HCEC 1CT (cell line): ENCODE measurements at regions not wholly inside any gene's neighbourhood (a gene's known extent, or its start where the extent isn't known, plus 50 kb on each side); places are given as distances from the start of the nearest gene placed in this dataset.

Source experiments
- DNase-seq: peaks from one replicate; pipeline ENCODE4 v3.0.0-alpha.2; 2017

DNA sequence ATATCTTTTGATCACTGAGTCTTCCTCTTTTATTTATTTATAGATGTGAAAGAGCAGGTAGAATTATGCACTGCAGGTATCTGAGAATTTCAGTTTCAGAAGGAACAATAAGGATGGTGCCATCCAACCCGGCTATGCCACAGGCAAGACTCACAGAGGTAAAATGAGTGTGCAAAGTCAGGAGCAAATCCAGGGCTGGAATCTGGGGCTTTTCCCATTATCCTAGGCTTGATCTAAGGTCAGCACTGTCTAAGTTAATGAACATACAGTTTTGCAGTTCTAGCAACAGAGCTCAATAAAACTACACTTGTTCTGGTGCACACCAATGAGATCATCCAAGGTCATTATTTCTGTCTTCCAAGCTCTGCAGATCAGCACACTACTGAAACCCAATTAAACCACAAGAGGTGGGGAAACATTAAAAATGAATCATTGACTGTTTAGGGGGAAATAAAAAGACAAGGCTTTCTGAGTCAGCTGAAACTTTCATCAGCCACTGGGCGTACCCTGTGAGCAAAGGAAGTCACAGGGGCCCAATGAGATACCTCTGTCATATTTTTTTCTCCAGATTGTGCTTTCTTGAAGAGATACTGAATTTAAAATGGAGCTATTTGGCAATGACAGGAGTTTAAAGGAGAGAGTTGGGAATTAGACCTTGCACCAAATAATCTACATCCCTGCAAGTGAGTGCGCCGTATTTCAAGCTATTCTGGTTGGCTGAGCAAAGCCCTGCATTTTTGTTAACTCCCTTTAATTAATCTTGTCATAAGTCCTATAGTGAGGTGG lies 662.2 kb upstream of the ZNF608 start:
- DNase-seq = peak; percentile 94

DNA sequence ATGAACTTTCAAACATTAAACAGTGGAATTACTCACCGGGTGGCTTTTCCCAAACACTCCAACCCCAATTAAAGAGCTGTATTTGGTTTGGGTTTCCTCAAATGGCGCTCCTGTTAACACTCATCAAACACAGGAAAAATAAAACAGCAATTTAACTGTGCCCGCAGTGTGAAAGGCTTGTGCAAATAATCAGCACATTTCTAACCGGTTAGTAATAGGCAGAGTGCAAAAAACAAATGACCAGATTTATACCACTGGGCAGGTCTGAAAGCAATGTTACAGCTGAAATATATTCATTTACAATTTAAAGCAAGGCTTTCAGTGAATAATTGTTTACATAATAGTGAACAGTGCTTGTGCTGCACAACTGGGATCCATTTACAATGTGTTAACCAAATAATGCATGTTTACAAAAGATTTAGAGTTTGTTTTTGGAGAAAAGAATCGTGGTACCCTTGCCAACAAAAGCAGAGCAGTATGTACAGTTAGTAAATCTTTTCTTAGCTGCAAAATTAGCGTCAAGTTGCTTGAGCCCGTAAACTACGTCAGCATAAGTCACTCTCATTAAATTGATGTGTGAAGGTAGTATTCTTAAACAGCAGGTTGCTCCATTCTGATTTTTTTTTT lies 662.9 kb upstream of the ZNF608 start:
- peak; percentile 33 for DNase-seq

DNA sequence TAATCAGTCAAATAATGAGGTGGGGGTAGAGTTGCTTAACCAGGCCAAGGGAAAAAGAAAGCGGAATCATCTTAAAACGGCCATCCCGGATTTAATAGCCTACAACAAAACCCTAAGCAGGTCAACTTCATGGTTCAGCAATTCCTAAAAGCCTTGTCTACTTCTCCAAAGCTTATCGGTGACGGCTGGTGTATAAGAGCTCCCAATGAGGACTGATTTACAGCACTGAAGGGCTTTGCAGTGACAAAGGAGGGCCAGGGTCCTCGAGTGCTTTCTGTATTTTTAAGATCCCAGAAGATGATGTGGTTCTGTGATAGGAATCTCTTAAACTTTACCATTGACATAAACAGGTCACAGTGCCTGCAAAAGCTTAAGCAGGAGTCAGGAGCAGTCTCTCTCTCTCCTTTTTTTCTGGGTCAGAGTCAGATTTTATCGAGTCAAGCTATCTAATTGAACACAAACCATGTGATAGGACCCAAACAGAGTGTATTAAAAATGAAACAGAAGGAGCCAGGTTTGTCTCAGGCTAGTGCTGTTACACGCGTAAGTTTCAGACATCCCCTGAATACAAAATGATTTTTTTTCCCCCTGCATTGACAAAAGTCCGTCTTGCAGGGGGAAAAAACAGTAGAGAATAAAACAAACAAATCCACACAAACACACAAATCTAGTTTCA lies 663.6 kb upstream of the ZNF608 start:
- DNase-seq = no peak

DNA sequence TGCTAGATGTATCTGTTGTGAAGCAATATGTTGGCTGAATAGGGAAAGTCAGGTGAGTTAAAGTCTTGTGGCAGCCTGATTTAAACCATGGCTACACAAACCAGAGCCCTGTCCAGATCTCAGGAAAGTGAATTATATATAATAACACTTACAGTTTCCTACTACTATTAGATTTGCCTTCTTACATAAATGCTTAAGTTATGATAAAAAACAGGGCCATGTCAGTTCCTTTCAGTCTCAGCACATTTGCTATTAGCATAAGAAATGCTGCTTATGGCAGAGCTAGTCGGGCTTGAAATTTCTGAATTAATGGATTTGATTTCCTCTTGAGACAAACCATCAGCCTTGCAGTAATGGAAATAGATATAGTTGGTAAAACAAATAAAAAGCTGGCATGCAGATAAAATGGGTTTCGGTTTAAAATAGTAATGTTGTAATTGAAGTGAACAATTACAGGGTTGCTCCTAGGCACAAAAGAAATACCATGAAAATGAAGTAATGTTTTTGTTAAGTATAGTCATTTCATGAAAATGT lies 664.2 kb upstream of the ZNF608 start:
- DNase-seq = peak; percentile 79

DNA sequence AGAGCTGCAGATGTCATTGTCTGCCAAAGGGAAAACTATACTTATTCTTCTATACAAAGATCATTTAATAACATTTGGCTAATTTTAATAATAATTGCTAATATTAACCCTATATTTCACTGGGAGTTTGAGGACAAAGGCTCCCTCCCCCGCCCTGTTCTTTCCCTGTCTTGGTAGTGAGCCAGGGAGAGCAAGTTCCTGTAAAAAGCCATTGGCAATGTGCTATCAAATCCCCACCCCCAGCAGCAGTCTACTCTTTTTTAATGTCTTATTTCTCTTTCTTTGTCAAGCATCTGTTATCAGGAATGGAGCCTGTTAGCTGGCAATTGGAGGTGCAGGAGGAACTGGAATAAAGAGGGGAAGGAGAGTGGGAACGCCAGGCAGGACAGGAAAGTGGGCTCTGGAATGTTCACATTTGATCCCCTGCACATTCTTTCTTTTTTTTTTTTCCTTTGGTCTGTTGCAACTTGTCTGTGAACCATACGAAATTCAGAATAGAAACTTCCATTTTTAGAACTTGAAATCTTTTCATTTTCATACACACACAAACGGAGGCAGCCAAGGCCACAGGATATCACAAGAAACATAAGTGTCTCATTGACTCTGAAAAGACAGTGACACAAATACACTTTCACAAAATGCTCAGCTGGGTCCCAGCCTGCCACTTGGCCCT lies 664.8 kb upstream of the ZNF608 start:
- no peak for DNase-seq

DNA sequence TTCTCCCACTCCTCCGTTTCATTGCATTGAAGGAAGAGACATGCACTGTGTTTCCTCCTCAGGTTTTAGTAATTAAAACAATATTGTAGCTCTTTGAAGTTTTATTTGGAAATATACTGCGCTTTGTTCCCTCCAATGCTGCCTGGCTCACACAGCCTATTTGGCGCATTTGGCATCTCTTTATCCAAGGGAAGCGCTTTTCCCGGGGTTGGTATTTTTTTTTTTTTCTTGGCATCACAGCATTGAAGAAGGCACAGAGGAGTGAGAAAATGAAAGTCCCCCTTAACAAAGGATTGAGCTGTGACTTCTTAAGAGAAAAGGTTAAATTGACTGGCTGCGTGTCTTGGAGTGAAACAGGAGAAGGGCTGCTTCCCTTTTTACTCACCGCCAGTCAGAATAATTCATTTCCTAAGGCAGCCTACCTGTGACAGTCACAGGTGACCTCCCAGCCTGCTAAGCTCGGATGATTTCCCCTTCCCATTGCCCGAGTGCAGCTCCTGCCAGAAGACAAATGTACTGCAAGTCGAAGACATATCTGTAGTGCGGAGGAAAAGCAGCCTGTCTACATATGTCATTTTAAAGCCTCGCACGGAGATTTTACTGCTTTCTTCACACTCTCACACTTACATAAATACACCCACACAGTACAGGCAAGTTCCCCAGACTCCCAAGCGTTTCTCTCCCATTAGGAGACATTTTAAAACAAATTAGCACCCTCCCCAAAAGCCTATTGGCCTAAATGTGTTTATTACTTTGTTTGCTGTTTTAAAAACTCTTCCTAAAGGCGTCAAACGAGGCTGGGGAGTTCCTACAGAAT lies 665.5 kb upstream of the ZNF608 start:
- DNase-seq = no peak

DNA sequence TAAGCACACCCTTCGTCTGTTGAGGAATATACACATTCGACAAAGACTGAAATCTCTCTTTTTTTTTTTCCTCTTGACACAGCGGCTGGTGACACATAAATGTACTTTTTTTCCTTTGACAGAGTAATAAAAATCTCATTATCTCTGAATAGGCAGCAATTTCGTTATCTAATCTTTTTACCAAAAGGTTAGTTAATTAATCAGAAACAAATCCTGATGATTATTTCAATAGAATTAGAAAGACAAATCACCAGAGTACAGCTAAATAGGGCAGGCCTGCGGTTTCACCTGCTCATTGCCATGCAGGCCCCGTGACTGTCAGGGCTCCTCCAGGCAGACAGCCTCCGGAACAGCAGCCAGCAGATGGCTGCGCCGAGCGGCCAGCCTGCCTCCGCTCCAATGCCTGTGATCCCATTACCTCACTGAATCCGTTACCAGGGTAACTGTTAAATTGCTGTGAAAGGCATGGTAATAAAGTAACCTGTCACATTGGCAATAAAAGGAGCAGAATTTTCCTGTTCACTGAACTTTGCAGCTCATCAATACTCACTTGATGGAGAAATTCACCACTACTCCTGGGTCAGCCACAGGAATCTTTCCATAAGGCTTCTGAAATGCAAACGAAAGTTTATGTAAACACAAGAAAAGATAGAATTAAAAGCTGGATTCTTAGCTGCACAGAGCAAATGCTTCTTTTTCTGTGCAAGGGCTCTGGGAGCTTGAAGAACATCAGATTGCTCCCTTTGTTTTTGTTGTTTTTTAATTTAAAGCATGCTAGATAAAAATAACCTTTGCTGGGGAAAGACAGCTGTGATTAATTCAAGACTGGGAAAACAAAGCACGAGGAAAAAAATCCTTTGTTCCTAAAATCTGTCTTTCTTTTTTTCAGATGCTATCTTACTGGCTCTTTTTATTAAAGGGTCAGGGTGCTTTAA lies 666.4 kb upstream of the ZNF608 start:
- peak; percentile 79 for DNase-seq

DNA sequence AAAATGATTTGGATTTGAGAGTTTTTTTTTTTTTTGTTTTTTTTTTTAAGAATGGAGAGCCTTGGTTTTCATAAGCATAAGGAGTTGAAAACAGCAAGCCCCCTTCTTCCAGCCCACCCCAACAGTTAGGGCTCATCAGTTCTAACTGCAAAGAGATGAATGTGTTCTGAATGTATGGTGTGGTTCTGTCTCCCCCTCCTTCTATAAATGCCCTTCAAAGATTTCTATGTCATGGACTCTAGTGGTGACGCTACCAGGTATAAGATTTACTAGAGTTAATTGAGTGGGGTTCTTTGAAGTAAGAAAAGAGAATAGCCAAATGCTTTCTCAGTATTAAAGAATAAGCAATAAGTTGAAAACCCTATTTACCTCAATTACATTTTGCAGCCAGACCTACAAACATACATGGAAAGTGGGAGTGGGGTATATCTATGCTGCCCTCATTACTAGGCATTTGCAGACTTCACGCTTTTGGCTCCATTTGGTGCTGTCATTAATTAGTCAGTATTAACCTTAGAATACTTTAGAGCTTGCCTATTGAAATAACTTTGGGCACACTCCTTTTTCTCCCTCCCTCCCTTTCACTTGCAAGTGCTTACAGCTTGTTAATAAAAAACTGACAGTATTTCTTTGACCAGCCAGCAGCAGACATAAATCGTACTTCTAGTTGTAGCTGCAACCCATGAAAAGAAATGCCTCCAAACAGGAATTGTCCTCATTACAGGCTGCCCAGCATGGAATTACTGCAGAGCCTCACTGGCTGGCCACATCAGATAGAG lies 667.2 kb upstream of the ZNF608 start:
- DNase-seq = no peak

DNA sequence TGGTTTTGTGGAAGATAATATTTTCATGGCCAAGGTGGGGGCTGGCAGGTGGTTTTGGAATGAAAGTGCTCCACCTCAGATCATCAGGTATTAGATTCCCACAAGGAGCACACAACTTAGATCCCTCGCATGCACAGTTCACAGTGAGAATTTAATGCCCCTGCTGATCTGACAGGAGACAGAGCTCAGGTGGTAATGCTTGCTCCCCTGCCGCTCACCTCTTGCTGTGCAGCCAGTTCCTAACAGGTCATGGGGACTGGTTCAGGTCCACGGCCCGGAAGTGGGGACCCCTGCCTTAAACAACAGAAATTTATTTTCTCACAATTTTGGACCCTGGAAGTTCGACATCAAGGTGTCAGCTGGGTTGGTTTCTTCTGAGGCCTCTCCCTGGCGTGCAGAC lies 668.7 kb upstream of the ZNF608 start:
- DNase-seq = no peak

DNA sequence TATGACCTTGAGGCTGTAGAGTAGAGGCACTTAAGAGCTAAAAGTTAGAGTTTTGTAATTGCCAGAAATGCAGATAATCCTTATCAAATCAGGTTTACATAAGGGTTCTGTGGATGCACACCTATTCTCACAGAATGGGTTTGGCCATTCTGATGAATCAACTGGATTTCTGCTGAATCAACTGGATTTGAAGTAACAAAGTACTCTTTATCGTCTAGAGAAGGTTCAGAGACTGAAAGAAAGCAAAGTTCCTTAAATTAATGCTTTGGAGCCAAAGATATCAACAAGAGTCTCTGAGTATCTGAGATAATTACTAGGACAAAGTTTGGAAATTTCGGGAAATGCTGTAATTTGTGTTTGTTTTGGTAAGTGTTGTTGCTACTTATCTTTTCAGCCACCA lies 669.6 kb upstream of the ZNF608 start:
- no peak for DNase-seq

DNA sequence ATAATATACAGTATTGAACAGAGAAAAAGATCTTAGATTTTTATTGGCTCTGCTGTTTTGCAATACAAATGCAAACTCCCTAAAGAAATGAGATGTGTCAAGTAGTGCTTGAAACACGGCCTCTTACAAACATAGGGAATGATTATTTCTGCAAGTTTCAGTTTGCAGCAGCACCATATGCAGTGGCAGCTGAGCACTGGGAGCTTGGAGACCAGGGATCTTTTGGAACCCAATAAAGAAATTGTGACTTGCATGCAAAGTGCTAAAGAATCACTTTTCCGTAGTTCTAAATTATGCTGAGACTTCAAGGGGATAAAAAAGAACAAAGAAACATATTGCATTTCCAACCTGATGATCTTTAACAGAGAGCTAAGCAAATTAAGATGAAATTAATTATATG lies 674.6 kb upstream of the ZNF608 start:
- no peak for DNase-seq

DNA sequence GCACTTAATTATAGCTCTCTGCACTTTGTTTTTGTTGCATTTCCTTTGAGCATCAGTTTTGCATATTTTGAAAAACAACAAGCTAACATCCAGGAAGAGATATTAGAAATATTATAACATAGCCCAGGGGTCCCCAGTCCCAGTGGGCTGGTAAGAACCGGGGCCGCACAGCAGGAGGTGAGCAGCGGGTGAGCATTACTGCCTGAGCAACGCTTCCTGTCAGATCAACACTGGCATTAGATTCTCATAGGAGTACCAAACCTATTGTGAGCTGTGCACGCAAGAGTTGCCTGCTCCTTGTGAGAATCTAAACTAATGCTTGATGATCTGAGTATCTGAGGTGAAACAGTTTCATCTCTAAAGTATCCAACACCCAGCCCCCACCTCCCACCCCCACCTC lies 675.9 kb upstream of the ZNF608 start:
- DNase-seq = no peak

DNA sequence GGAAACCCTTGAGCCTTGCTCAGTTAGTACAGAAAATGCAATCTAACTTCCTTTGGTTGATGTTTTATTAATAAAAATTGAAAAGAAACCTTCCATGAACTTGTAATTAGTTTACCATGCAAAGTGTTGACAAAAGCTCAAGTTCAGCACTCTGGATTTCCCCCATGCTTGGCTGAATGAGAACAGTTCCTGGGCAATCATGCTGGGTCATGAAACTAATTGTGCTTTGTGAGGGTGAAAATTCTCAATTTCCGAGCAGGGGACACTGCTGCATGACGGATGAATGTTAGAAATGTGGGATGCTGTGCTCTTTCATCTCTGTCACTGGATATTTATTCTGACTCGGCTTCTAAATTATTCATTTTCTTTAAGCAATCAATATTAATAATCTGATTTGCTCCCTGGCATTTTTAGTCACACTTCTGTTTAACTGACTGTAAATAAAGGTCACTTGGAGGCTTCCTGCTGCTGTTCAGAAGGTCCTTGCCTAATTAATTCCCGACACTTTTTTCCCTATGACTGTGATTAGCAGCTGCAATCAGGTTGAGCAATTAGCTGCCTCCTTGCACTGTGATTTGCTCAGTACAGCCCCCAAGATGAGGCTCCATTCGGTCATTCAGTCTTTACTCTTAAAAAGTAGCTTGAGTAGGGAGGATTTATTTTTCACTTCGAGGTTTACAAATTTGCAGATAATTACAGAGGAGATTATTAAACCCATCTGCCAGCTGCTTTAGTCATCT lies 678.1 kb upstream of the ZNF608 start:
- no peak for DNase-seq

DNA sequence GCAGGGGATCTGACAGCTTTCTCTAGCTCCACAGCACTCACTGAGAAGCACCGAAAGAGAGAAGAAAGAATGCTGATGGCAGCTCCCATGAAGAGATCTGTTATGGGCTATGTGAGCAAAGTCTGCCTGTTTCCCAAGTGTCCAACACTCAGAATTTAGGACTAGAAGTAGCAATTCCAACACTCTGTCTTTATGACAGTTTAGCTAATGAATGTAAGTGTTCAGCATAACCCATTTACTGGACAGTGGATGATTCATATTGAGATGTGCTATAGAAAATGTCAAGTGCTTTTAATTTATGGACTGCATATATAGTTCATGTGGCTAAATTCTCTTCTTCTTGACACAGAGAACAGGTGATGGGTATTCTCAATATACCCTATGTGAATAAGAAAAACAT lies 683.1 kb upstream of the ZNF608 start:
- DNase-seq = no peak

DNA sequence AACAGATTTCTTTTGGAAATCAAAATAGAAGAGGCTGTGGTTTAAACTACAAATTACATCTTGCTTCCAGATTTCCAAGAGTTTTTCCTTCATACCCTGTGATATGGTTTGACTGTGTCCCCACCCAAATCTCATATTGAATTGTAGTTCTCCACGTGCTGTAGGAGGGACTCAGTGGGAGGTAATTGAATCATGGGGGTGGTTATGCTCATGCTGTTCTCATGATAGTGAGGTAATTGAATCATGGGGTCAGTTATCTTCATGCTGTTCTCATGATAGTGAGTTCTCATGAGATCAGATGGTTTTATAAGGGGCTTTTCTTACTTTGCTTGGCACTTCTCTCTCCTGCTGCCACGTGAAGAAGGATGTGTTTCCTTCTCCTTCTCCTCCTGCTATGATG lies 687.0 kb upstream of the ZNF608 start:
- DNase-seq = no peak

DNA sequence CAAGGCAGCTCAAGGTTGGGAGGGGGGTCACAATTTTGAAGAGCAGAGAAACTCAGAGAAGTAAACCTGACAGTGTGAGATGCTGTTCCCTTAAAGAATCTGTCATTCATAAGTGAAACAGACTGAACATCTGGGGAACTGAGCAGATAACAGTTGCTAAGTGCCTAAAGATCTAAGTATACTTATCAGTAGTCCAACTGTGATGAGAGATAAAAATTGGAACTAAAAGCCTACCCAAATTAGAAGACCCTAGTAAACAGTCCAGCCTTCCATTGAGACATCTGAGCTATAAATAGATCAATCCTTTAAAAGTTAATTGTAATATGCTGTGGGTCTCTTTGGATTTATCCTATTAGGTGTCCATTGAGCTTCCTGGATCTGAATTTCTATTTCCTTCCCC lies 692.8 kb upstream of the ZNF608 start:
- DNase-seq = no peak

DNA sequence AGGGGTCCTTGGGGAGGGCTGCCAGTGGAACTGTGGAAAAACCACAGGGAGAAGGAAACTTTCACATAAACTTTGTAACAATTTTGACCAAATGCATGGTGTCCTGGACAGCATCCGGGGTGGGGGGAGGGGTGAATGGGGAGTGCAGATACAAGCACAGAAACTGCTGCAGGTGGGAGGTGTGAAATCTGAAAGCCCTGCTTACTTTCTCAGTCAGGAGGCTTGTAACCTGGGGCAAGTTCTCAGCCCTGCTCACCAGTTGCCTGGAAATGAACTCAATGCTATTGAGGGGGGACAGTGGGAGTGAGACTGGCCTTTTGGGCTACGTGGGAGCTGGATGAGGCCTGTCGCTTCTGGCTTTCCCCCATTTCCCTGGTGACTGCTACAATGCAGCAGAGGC lies 694.5 kb upstream of the ZNF608 start:
- no peak for DNase-seq

DNA sequence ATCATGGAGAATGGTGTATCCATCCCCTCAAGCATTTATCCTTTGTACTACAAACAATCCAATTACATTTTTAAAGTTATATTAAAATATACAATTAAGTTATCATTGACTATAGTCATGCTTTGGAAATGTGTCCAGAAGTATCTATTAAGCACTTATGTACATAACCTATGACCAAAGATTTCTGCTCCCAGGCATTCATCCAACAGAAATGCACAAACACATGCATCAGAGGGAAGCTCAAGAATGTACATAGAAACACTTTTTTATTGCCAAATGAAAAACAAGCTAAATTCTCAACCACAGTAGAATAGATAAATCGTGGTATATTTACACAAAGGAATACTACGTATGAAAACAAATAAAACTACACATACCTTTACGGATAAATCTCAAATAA lies 700.5 kb upstream of the ZNF608 start:
- DNase-seq = peak; percentile 73

DNA sequence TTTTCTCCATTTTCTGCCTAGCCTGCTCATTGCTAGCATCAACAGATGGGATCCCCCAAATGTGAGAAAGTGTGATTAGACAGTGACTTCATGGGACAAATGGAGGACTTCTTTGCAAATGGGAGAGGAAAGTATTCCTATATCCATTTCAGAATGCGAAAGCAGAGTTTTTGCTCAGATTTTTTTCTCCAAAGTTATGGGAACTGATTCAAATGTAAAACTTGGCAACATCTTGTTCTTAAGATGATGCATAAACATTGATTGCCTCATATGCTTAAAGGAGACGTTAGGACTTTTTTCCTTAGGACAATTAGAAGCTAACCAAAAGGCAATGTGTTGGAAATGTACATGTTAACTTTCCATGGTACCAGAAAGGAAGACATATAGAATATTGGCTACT lies 704.3 kb upstream of the ZNF608 start:
- DNase-seq = peak; percentile 29

DNA sequence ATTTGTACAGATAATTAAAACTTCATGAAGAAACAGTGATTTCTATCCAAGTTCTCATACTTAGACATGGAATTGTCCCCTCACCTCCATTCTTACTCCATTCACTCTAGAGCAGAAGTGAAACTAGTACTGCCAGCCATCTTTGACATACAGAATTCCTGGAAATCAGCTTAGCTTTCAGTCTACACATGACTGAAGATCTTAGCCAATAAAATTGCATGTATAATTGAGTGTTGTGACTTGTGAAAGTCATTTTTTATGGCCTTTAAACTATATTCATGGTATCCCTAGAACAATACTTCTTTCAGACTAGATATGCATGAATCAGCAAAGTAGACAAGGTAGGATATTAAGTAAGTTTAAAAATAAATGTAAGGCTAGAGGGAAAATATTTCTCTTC lies 705.2 kb upstream of the ZNF608 start:
- DNase-seq = no peak
